NCI-H1417 treated with DMSO at 0.1 percent for 48 hours (cell line): ENCODE measurements at regions not wholly inside any gene's neighbourhood (a gene's known extent, or its start where the extent isn't known, plus 50 kb on each side); places are given as distances from the start of the nearest gene placed in this dataset.

ENCODE experiments used
- DNase-seq: peaks from one replicate; lab custom pipeline; 2025; lab: John Stamatoyannopoulos, UW

DNA sequence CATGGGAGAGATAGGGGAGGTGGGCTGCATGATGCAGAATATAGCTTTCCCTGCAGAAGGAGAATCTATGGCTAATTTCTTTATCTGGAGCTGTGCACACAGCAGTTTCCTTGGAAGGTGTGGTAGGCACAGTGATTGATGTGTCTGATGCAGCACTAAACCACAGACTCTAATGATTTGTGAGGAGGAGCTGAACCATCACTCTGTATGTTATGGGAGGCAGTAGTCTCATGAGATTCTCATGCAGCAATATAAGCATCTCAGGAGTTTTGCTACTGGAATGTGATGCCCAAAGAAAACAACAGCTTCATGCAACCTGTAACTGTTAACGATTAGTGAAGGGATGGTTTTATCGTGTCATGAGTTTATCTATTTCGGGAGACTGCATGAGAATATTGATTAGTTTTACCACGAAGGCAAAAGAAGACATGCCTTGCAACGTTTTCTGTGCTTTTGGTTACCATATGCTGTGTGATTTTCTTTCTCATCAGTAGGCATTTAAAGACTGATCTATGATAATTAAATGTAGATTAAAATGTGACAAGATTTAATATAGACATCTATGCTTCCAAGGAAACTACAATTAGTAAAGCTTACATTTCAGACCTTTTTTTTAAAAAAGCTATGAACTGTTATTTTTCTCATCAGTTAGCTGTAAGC is 286.8 kb downstream of the ARL6IP6 start:
- no peak for DNase-seq

DNA sequence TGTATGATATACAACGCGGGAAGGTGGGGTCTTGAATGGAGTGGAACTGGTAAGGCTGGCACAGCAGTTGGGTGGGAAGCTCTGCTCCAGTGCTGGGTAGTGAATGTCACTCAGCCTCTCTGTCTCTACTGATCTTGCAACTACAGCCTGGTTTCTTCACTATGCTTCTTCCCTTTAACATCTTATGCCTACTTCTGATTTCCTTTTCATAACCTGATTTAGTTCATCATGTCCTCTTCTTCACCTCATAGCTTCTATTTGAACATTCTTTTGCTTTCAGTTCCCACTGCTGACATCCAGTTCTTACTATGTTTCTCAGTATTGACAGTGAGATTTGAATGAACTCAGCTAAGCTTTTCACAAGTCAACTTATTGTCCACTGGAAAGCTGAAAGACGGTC is 286.2 kb downstream of the ARL6IP6 start:
- no peak for DNase-seq

GRCh38 chr2:152974146-152974545 is 255.7 kb downstream of the ARL6IP6 start:
- no peak for DNase-seq

- no peak for DNase-seq
Observed at GRCh38 chr2:152971685-152972084, 253.3 kb downstream of the ARL6IP6 start.

GRCh38 chr2:152962446-152962845 is 244.0 kb downstream of the ARL6IP6 start:
- no peak for DNase-seq

GRCh38 chr2:152961351-152961750 is 242.9 kb downstream of the ARL6IP6 start:
- DNase-seq = no peak

DNA sequence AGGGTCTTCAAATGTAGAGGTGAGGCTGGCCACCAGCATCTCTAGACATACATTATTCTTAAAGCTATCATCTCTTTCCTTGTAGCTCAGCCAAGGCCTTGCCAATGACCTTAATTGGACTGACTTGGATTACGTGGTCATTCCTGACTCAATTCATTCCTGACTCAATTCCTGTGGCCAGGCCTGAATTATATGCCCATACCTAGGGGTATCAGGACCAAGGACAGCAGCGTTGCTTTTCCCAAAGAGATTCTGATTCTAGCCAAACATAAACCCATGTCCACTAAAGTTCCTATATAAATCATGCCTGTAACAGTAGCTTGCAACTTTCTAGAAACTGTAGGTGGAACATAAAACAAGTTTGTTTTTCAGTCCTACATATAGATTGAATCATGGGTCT is 231.7 kb downstream of the ARL6IP6 start:
- DNase-seq = no peak

GRCh38 chr2:152944099-152944498 is 225.7 kb downstream of the ARL6IP6 start:
- DNase-seq = no peak

- no peak for DNase-seq
Observed at GRCh38 chr2:152942940-152943440, 224.6 kb downstream of the ARL6IP6 start.

GRCh38 chr2:152930501-152930900 is 212.1 kb downstream of the ARL6IP6 start:
- DNase-seq = no peak

DNA sequence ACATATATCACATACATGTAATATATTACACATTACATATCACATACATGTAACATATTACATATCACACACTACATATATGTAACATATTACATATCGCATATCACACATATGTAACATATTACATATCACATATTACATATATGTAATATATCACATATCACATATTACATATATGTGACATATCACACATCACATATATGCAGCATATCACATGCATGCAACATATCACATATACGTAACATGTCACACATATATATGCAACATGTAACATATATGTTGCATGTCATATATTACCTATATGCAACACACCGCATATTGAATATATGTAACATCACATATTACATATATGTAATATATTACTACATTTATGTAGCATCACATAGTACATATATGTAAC is 211.2 kb downstream of the ARL6IP6 start:
- DNase-seq = no peak

- no peak for DNase-seq
Observed at GRCh38 chr2:152925547-152926448, 207.4 kb downstream of the ARL6IP6 start.

- no peak for DNase-seq
Observed at GRCh38 chr2:152924722-152925121, 206.3 kb downstream of the ARL6IP6 start.

DNA sequence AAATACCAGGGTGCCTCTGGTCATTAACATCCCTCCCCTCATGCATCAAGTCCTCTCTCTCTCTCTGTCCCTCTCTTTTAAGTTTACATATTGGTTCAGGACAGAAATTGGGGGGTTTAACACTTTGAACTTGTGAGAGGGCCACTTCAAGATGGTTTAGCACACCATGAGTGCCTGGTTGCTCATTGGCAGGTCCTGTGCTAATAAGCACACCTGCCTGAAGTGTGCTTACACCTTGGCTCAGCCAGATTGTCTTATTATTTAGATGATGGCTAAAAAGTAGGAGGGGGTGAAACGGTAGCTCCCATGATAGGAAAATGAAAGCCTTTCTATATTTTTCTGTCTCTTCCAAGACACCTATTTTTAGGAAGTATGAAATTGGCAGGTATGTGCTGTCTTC is 205.8 kb downstream of the ARL6IP6 start:
- DNase-seq = no peak

GRCh38 chr2:152920846-152921245 is 202.4 kb downstream of the ARL6IP6 start:
- no peak for DNase-seq

- no peak for DNase-seq
Observed at GRCh38 chr2:152910970-152911369, 192.6 kb downstream of the ARL6IP6 start.

DNA sequence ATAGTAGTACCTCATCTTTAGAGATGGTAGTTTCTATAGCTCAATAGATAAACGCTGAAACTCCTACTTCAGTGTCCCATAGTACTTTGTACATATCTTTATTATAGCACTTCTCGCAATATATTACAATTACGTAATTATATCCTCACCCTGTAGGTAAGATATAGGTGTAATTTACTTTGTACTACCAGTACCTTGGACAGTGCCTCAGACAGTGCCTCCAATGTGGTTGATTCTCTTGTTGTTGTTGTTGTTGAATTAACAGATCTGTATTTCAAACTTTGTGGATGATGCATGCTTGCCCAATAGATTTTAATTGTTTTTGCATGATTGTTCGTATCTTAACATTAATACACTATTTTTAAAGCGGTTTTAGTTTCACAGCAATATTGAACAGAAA is 188.6 kb downstream of the ARL6IP6 start:
- DNase-seq = no peak

DNA sequence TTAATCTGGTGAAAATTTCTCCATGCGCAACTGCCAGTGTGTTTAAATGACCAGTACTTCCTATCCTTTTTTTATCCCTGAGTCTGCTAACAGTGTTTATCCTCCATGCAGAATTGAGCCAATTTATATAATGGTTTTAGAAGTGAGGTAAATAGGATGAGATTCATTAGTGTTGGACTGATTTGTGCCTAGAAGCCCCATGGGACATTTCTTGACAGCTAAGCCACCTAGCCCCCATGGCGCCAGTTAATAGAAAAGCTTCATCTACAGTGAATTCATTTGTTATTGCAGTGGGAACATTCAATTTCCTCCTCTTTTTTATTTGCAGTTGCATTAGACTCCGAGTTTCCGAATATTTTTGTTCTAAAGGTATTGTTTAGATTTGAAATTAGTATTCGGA is 175.6 kb downstream of the ARL6IP6 start:
- no peak for DNase-seq

DNA sequence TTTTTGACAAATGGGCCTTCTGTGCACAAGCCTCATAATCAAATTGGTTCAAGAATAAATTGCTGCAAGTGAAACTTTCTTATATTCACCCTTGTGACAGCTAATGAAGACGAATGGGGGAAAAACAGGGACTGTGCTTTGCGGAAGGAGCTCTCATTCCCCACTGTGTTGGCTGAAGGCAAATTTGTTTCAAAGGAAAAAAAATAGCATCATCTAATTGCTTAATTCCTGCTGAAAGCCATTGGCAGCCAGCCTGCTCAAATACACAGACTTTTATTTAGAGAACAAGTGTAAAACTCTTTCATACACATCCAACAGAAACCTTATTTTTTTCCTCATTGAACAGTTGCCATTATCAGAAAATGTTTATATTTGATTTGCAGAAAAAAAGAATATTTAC is 172.3 kb downstream of the ARL6IP6 start:
- no peak for DNase-seq

DNA sequence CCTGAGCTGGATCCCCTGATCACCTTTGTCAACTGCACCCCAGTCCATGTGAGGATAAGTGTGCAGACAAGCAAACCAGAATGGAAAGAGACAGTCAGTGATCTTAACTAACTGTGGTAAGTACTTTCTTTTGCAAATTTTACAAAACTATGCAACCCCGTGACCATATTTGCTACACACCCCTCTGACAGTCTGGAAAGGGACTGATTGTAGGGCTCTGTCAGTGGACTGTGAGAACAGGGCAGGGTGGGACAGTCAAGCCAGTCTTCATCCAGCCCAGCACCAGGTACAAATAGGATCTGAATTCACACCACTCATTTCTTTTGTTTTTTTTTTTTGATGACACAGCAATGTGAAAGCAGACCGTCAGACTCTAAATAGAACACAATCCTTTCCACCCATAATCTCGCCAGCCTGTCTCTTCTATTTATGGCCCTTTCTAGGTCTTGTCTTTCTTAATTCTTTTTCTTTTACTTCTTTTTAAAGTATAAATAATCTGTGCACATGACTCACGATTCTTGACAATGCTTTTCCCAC is 165.6 kb downstream of the ARL6IP6 start:
- DNase-seq = no peak

- no peak for DNase-seq
Observed at GRCh38 chr2:152881527-152881926, 163.1 kb downstream of the ARL6IP6 start.

GRCh38 chr2:152879275-152879674 is 160.9 kb downstream of the ARL6IP6 start:
- no peak for DNase-seq
